ENCODE measurements at regions not wholly inside any gene's neighbourhood (a gene's known extent, or its start where the extent isn't known, plus 50 kb on each side); places are given as distances from the start of the nearest gene placed in this dataset.

- CTCF ChIA-PET: no interaction called here
- POLR2A ChIA-PET: no interaction called here
- DNase-seq (ENCODE audit: extremely low spot score): no peak
These were observed 271.0 kb downstream of the TNS1 start for GRCh38 chr2:217731805-217732204.

GRCh38 chr2:217729421-217730053, 273.3 kb downstream of the TNS1 start:
- DNase-seq (ENCODE audit: extremely low spot score): no peak
- TF ChIP-seq, protein P1, sequence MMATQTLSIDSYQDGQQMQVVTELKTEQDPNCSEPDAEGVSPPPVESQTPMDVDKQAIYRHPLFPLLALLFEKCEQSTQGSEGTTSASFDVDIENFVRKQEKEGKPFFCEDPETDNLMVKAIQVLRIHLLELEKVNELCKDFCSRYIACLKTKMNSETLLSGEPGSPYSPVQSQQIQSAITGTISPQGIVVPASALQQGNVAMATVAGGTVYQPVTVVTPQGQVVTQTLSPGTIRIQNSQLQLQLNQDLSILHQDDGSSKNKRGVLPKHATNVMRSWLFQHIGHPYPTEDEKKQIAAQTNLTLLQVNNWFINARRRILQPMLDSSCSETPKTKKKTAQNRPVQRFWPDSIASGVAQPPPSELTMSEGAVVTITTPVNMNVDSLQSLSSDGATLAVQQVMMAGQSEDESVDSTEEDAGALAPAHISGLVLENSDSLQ (IDR thresholded peaks at IDR 0.05): no peak
- TF ChIP-seq ELF4 (IDR thresholded peaks at IDR 0.05): no peak
- no peak for TF ChIP-seq LEF1 (IDR thresholded peaks at IDR 0.05; ENCODE audit: borderline replicate concordance)
- no peak for TF ChIP-seq ZNF384 (IDR thresholded peaks at IDR 0.05)
- TF ChIP-seq ARNT (IDR thresholded peaks at IDR 0.05): no peak
- TF ChIP-seq FOXM1 (IDR thresholded peaks at IDR 0.05; ENCODE audit: borderline replicate concordance): no peak
- TF ChIP-seq BHLHE40 (IDR thresholded peaks at IDR 0.05; ENCODE audit: borderline replicate concordance): no peak
- TF ChIP-seq SP1 (IDR thresholded peaks at IDR 0.05): no peak
- TF ChIP-seq L3MBTL2 (conservative IDR thresholded peaks at IDR 0.05): no peak
- TF ChIP-seq CTBP1 (IDR thresholded peaks at IDR 0.05; ENCODE audit: borderline replicate concordance): no peak
- no peak for TF ChIP-seq TARDBP (IDR thresholded peaks at IDR 0.05)
- no peak for TF ChIP-seq HDGF (IDR thresholded peaks at IDR 0.05; ENCODE audit: borderline replicate concordance)
- TF ChIP-seq FOXA1 (IDR thresholded peaks at IDR 0.05): no peak
- no peak for TF ChIP-seq SUZ12 (IDR thresholded peaks at IDR 0.05)
- no peak for TF ChIP-seq FOXK2 (IDR thresholded peaks at IDR 0.05)
- ChIA-PET CTCF (no interaction called here), POLR2A (no interaction called here)

More at GRCh38 chr2:217731805-217732204, 271.0 kb downstream of the TNS1 start:
- TF ChIP-seq ZNF384 (IDR thresholded peaks at IDR 0.05): no peak
- TF ChIP-seq SP1 (IDR thresholded peaks at IDR 0.05): no peak
- TF ChIP-seq NFRKB (IDR thresholded peaks at IDR 0.05): no peak

DNA sequence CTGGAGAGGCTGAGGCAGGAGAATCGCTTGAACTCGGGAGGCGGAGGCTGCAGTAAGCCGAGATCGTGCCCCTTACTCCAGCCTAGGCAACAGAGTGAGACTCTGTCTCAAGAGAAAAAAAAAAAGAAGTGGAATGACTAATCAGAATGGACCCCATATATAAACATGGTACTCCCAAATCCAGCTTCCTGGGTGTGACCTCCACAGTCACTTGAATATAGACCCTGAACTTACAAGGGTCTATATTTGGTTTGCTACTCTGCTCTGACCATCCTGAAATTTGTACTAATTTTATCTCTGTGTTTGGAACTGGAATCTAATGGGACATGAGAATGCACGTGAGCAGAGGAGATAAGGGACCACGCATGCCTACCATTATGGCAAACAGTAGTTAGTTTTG, 275.0 kb downstream of the TNS1 start:
- ChIA-PET POLR2A (no interaction called here), CTCF (no interaction called here)
- no peak for TF ChIP-seq ELF4 (IDR thresholded peaks at IDR 0.05)
- TF ChIP-seq FOXK2 (IDR thresholded peaks at IDR 0.05): no peak
- TF ChIP-seq ZNF384 (IDR thresholded peaks at IDR 0.05): no peak
- TF ChIP-seq BHLHE40 (IDR thresholded peaks at IDR 0.05; ENCODE audit: borderline replicate concordance): no peak
- TF ChIP-seq CTBP1 (IDR thresholded peaks at IDR 0.05; ENCODE audit: borderline replicate concordance): no peak
- no peak for TF ChIP-seq TARDBP (IDR thresholded peaks at IDR 0.05)
- no peak for TF ChIP-seq HDGF (IDR thresholded peaks at IDR 0.05; ENCODE audit: borderline replicate concordance)
- no peak for TF ChIP-seq SP1 (IDR thresholded peaks at IDR 0.05)
- TF ChIP-seq NFRKB (IDR thresholded peaks at IDR 0.05): no peak
- no peak for TF ChIP-seq FOXA1 (IDR thresholded peaks at IDR 0.05)
- no peak for TF ChIP-seq ARNT (IDR thresholded peaks at IDR 0.05)
- no peak for TF ChIP-seq LEF1 (IDR thresholded peaks at IDR 0.05; ENCODE audit: borderline replicate concordance)
- no peak for DNase-seq (ENCODE audit: extremely low spot score)

- CTCF ChIA-PET: no interaction called here
- TF ChIP-seq CTBP1 (IDR thresholded peaks at IDR 0.05; ENCODE audit: borderline replicate concordance) (no peak), HDGF (IDR thresholded peaks at IDR 0.05; ENCODE audit: borderline replicate concordance) (no peak), ZNF384 (IDR thresholded peaks at IDR 0.05) (no peak)
- POLR2A ChIA-PET: no interaction called here
- DNase-seq (ENCODE audit: extremely low spot score): no peak
These were observed 277.4 kb downstream of the TNS1 start for GRCh38 chr2:217725409-217725808.

- TF ChIP-seq ZNF384 (IDR thresholded peaks at IDR 0.05): no peak
- no peak for TF ChIP-seq SP1 (IDR thresholded peaks at IDR 0.05)
- no peak for TF ChIP-seq CTBP1 (IDR thresholded peaks at IDR 0.05; ENCODE audit: borderline replicate concordance)
- TF ChIP-seq NFRKB (IDR thresholded peaks at IDR 0.05): no peak
- TF ChIP-seq FOXM1 (IDR thresholded peaks at IDR 0.05; ENCODE audit: borderline replicate concordance): no peak
- ChIA-PET POLR2A (no interaction called here), CTCF (interaction anchor here (0.9 to 1.2 kb wide), 2 partner anchors 12 to 169 kb away, joined by 3 to 8 read pairs; no protein-coding TSS in a partner anchor)
- no peak for DNase-seq (ENCODE audit: extremely low spot score)
These were observed 278.3 kb downstream of the TNS1 start for GRCh38 chr2:217724471-217724870.

DNA sequence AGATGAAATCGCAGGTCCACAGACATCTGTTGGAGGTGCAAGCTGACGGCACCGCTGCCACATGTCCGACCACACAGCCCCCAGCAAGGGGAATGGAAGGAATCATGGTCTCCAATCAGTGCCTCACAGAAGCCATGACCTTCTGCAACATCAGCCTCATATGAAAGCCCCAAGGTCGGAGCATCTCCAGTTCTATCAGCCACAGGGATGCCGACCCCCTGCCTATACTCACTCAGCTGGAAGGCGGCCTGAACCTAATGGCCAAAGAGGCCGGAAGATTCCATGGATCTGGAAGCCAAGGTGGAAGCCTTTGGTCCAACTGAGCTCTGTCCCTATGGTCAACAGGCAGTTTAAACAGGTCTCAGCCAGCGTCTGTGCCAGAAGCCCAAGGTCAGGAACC, 278.8 kb downstream of the TNS1 start:
- TF ChIP-seq FOXM1 (IDR thresholded peaks at IDR 0.05; ENCODE audit: borderline replicate concordance) (no peak), ARNT (IDR thresholded peaks at IDR 0.05) (no peak), FOXK2 (IDR thresholded peaks at IDR 0.05) (no peak), FOXA1 (IDR thresholded peaks at IDR 0.05) (no peak), LEF1 (IDR thresholded peaks at IDR 0.05; ENCODE audit: borderline replicate concordance) (no peak), CTBP1 (IDR thresholded peaks at IDR 0.05; ENCODE audit: borderline replicate concordance) (no peak), ZNF384 (IDR thresholded peaks at IDR 0.05) (no peak), SUZ12 (IDR thresholded peaks at IDR 0.05) (no peak), NFRKB (IDR thresholded peaks at IDR 0.05) (no peak), ELF4 (IDR thresholded peaks at IDR 0.05) (no peak), TARDBP (IDR thresholded peaks at IDR 0.05) (no peak)
- TF ChIP-seq, protein P1 (IDR thresholded peaks at IDR 0.05): no peak
- ChIA-PET CTCF (interaction anchor here (0.6 to 1.2 kb wide), 4 partner anchors 11 to 168 kb away, joined by 3 to 8 read pairs (median 6); no protein-coding TSS in a partner anchor), POLR2A (no interaction called here)
- DNase-seq (ENCODE audit: extremely low spot score): no peak

- TF ChIP-seq SUZ12 (IDR thresholded peaks at IDR 0.05): no peak
- no peak for TF ChIP-seq ZNF384 (IDR thresholded peaks at IDR 0.05)
- no peak for TF ChIP-seq FOXA1 (IDR thresholded peaks at IDR 0.05)
- TF ChIP-seq ELF4 (IDR thresholded peaks at IDR 0.05): no peak
- no peak for TF ChIP-seq BHLHE40 (IDR thresholded peaks at IDR 0.05; ENCODE audit: borderline replicate concordance)
- no peak for TF ChIP-seq NFRKB (IDR thresholded peaks at IDR 0.05)
- no peak for TF ChIP-seq FOXM1 (IDR thresholded peaks at IDR 0.05; ENCODE audit: borderline replicate concordance)
- TF ChIP-seq LEF1 (IDR thresholded peaks at IDR 0.05; ENCODE audit: borderline replicate concordance): no peak
- TF ChIP-seq CTBP1 (IDR thresholded peaks at IDR 0.05; ENCODE audit: borderline replicate concordance): no peak
- no peak for TF ChIP-seq FOXK2 (IDR thresholded peaks at IDR 0.05)
- no peak for TF ChIP-seq SP1 (IDR thresholded peaks at IDR 0.05)
- TF ChIP-seq, protein P1 (IDR thresholded peaks at IDR 0.05): no peak
- no peak for TF ChIP-seq HDGF (IDR thresholded peaks at IDR 0.05; ENCODE audit: borderline replicate concordance)
- no peak for TF ChIP-seq ARNT (IDR thresholded peaks at IDR 0.05)
- no peak for TF ChIP-seq L3MBTL2 (conservative IDR thresholded peaks at IDR 0.05)
- no peak for DNase-seq (ENCODE audit: extremely low spot score)
- ChIA-PET CTCF (interaction anchor here (1.0 to 1.2 kb wide), 2 partner anchors 10 to 14 kb away, joined by 4 to 8 read pairs; no protein-coding TSS in a partner anchor), POLR2A (no interaction called here)
These were observed 279.8 kb downstream of the TNS1 start for GRCh38 chr2:217722883-217723472.

Data from HEK293T (cell line).